IMR-90 (cell line): ENCODE measurements at regions not wholly inside any gene's neighbourhood (a gene's known extent, or its start where the extent isn't known, plus 50 kb on each side); places are given as distances from the start of the nearest gene placed in this dataset.

Source experiments
- ATAC-seq: fragments of 200-7000 bp; cut with Tn5 transposase; 2 replicates; pipeline ENCODE4 v1.9.1; 2020; ENCODE audit warnings: low read depth, mild to moderate bottlenecking, moderate library complexity
- BruUV-seq: library from RNA; stranded (reverse); fragments of 400-500 nt; replicated peaks from 2 replicates; lab custom pipeline; 2021; lab: Mats Ljungman, UMichigan
- CTCF ChIA-PET: fragments of 300-600 bp; formaldehyde crosslinking; extraction: SDS; loops from one replicate; lab custom pipeline; 2021; ENCODE audit warnings: antibody characterized with exemption; lab: Yijun Ruan, JAX
- POLR2A ChIA-PET: fragments of 300-600 bp; sonication (Branson Sonifier 250); formaldehyde crosslinking; loops from one replicate; lab custom pipeline; 2022; ENCODE audit warnings: antibody characterized with exemption; ENCODE audit not compliant: unreplicated experiment; lab: Charles Lee
- DNase-seq: peaks from one replicate; pipeline ENCODE4 v3.0.0; 2013
- H2AFZ ChIP-seq: replicated peaks from 2 replicates; pipeline ENCODE3; 2013; ENCODE audit warnings: low read length, mild to moderate bottlenecking; ENCODE audit not compliant: poor library complexity
- H2AK5ac ChIP-seq: 2 replicates; pipeline ENCODE4 v1.6.1; 2013; ENCODE audit warnings: low read depth, low read length, inconsistent platforms
- H2AK9ac ChIP-seq: replicated peaks from 2 replicates; pipeline ENCODE3; 2013; ENCODE audit warnings: mild to moderate bottlenecking, low read depth, low read length, moderate library complexity; ENCODE audit not compliant: poor library complexity
- H2BK120ac ChIP-seq: 2 replicates; pipeline ENCODE4 v1.6.1; 2013; ENCODE audit warnings: low read depth, low read length, inconsistent platforms
- H2BK15ac ChIP-seq: 3 replicates; pipeline ENCODE4 v1.6.1; 2013; ENCODE audit warnings: low read depth, low read length, inconsistent platforms
- H2BK20ac ChIP-seq: 2 replicates; pipeline ENCODE4 v1.6.1; 2013; ENCODE audit warnings: low read depth, mild to moderate bottlenecking, inconsistent platforms, low read length, moderate library complexity
- H2BK5ac ChIP-seq: 2 replicates; pipeline ENCODE4 v1.6.1; 2013; ENCODE audit warnings: mild to moderate bottlenecking, low read depth, low read length, inconsistent platforms; ENCODE audit not compliant: poor library complexity, severe bottlenecking
- H3K14ac ChIP-seq: replicated peaks from 2 replicates; pipeline ENCODE4 v1.6.1; 2013; ENCODE audit warnings: low read depth, low read length, inconsistent platforms
- H3K18ac ChIP-seq: 2 replicates; pipeline ENCODE4 v1.6.1; 2013; ENCODE audit warnings: low read depth, low read length, control low read depth
- H3K23ac ChIP-seq: 2 replicates; pipeline ENCODE4 v1.6.1; 2013; ENCODE audit warnings: low read depth, low read length, inconsistent platforms
- H3K27ac ChIP-seq: 2 replicates; pipeline ENCODE4 v1.5.1; 2013; ENCODE audit warnings: mild to moderate bottlenecking, control low read depth, low read length; ENCODE audit not compliant: insufficient read depth
- H3K27me3 ChIP-seq: 2 replicates; pipeline ENCODE4 v1.6.1; 2013; ENCODE audit warnings: low read length; ENCODE audit not compliant: control insufficient read depth, insufficient read depth
- H3K36me3 ChIP-seq: 2 replicates; pipeline ENCODE4 v1.6.1; 2013; ENCODE audit warnings: low read length, mixed read lengths; ENCODE audit not compliant: control insufficient read depth, insufficient read depth
- H3K4ac ChIP-seq: 2 replicates; pipeline ENCODE4 v1.6.1; 2013; ENCODE audit warnings: low read depth, low read length, inconsistent platforms
- H3K4me1 ChIP-seq: 2 replicates; pipeline ENCODE4 v1.6.1; 2013; ENCODE audit warnings: low read length, mixed read lengths; ENCODE audit not compliant: control insufficient read depth, insufficient read depth
- H3K4me2 ChIP-seq: 2 replicates; pipeline ENCODE4 v1.6.1; 2013; ENCODE audit warnings: low read depth, mild to moderate bottlenecking, control low read depth, low read length, moderate library complexity
- H3K4me3 ChIP-seq: 2 replicates; pipeline ENCODE4 v1.5.1; 2013; ENCODE audit warnings: low read depth, mild to moderate bottlenecking, control low read depth, low read length, moderate library complexity; ENCODE audit not compliant: insufficient read depth
- H3K56ac ChIP-seq: 2 replicates; pipeline ENCODE4 v1.6.1; 2013; ENCODE audit warnings: low read length, inconsistent platforms; ENCODE audit not compliant: insufficient read depth; ENCODE audit errors: extremely low read depth
- H3K79me1 ChIP-seq, 2 experiments: 2 replicates each; pipeline ENCODE4 v1.6.1; 2013; ENCODE audit warnings: low read length in 2 of 2, inconsistent platforms in 1 of 2, low read depth in 1 of 2
- H3K9ac ChIP-seq: 2 replicates; pipeline ENCODE4 v1.6.1; 2013; ENCODE audit warnings: low read depth, low read length, control low read depth
- H3K9me1 ChIP-seq: 2 replicates; pipeline ENCODE4 v1.6.1; 2013; ENCODE audit warnings: low read length, inconsistent platforms; ENCODE audit not compliant: insufficient read depth
- H3K9me3 ChIP-seq: 2 replicates; pipeline ENCODE4 v1.6.1; 2013; ENCODE audit warnings: low read length; ENCODE audit not compliant: control insufficient read depth, insufficient read depth
- H4K20me1 ChIP-seq: 2 replicates; pipeline ENCODE4 v1.6.1; 2013; ENCODE audit warnings: low read length, inconsistent platforms; ENCODE audit not compliant: insufficient read depth
- H4K5ac ChIP-seq: 2 replicates; pipeline ENCODE4 v1.6.1; 2013; ENCODE audit warnings: mild to moderate bottlenecking, low read depth, low read length, control low read depth
- H4K8ac ChIP-seq, 2 experiments: 2 replicates each; pipeline ENCODE4 v1.6.1; 2013; ENCODE audit warnings: low read depth in 2 of 2, low read length in 2 of 2, control low read depth in 1 of 2, inconsistent platforms in 1 of 2
- H4K91ac ChIP-seq: 2 replicates; pipeline ENCODE4 v1.6.1; 2013; ENCODE audit warnings: low read depth, low read length, inconsistent platforms; ENCODE audit not compliant: insufficient read depth
- BHLHE40 ChIP-seq: fragments of 150-350 bp; IDR thresholded peaks from 2 replicates; pipeline ENCODE4 v1.6.1; 2016; ENCODE audit warnings: mild to moderate bottlenecking, low read depth, low read length
- CEBPB ChIP-seq: IDR thresholded peaks from 2 replicates; pipeline ENCODE4 v1.6.1; 2012; ENCODE audit warnings: low read depth, low read length, improper control_type of control experiment
- CHD1 ChIP-seq: IDR thresholded peaks from 2 replicates; pipeline ENCODE4 v1.6.1; 2012; ENCODE audit warnings: low read depth, low read length, improper control_type of control experiment
- CTCF ChIP-seq: conservative IDR thresholded peaks from 2 replicates; pipeline ENCODE4 v1.5.1; 2012; ENCODE audit warnings: mild to moderate bottlenecking, low read depth, low read length, improper control_type of control experiment
- FOS ChIP-seq: fragments of 150-350 bp; IDR thresholded peaks from 2 replicates; pipeline ENCODE4 v1.6.1; 2016; ENCODE audit warnings: low read depth, low read length
- MAFK ChIP-seq: IDR thresholded peaks from 2 replicates; pipeline ENCODE4 v1.6.1; 2012; ENCODE audit warnings: low read depth, low read length, improper control_type of control experiment
- MAZ ChIP-seq: IDR thresholded peaks from 2 replicates; pipeline ENCODE4 v1.6.1; 2012; ENCODE audit warnings: low read depth, mild to moderate bottlenecking, low read length, improper control_type of control experiment, moderate library complexity, borderline replicate concordance
- MXI1 ChIP-seq: IDR thresholded peaks from 2 replicates; pipeline ENCODE4 v1.6.1; 2012; ENCODE audit warnings: low read depth, mild to moderate bottlenecking, low read length, moderate library complexity, borderline replicate concordance
- NFE2L2 ChIP-seq: fragments of 150-350 bp; IDR thresholded peaks from 2 replicates; pipeline ENCODE4 v1.6.1; 2016; ENCODE audit warnings: low read depth, mild to moderate bottlenecking, low read length
- POLR2A ChIP-seq: IDR thresholded peaks from 2 replicates; pipeline ENCODE4 v1.6.1; 2012; ENCODE audit warnings: mild to moderate bottlenecking, low read depth, low read length
- RAD21 ChIP-seq: IDR thresholded peaks from 2 replicates; pipeline ENCODE4 v1.6.1; 2012; ENCODE audit warnings: low read length, improper control_type of control experiment
- RCOR1 ChIP-seq: IDR thresholded peaks from 2 replicates; pipeline ENCODE4 v1.6.1; 2012; ENCODE audit warnings: mild to moderate bottlenecking, low read length, improper control_type of control experiment; ENCODE audit not compliant: insufficient replicate concordance
- RFX5 ChIP-seq: IDR thresholded peaks from 2 replicates; pipeline ENCODE4 v1.8.0; 2012; ENCODE audit warnings: low read depth, mild to moderate bottlenecking, low read length, moderate library complexity
- SMC3 ChIP-seq: fragments of 150-350 bp; IDR thresholded peaks from 2 replicates; pipeline ENCODE4 v1.6.1; 2016; ENCODE audit warnings: low read depth, mild to moderate bottlenecking, antibody characterized with exemption, low read length, moderate library complexity
- USF2 ChIP-seq: fragments of 150-350 bp; IDR thresholded peaks from 2 replicates; pipeline ENCODE4 v1.6.1; 2017; ENCODE audit warnings: mild to moderate bottlenecking, antibody characterized with exemption, low read length, low read depth
- WGBS, 2 experiments: methylation state at CpG; one replicate each; pipeline versions ENCODE4 v1.1.5 to v1.1.7; 2013; ENCODE audit warnings: missing lambda C conversion rate in 2 of 2; ENCODE audit not compliant: insufficient read length in 1 of 2; ENCODE audit errors: extremely low coverage in 2 of 2; 5-methylcytosine and 5-hydroxymethylcytosine counted together
- dilution Hi-C: fragments of 300-500 bp; cut with HindIII; formaldehyde crosslinking; loops from one replicate; pipeline ENCODE4 v1.14.3; 2018; ENCODE audit warnings: low sequenced_read_pairs; ENCODE audit not compliant: unreplicated experiment
- in situ Hi-C: fragments of 300-500 bp; cut with MboI; formaldehyde crosslinking; loops from 3 replicates; pipeline ENCODE4 v1.14.3; 2019; ENCODE audit warnings: low sequenced_read_pairs, inconsistent platforms, mixed read lengths
- intact Hi-C: fragments of 100-400 bp; cut with micrococcal nuclease; formaldehyde crosslinking; loops from 2 replicates; pipeline ENCODE4 v1.10.0; 2022
- TF ChIP-seq, protein P1 (sequence below): fragments of 150-350 bp; IDR thresholded peaks from 2 replicates; pipeline ENCODE4 v1.6.1; 2016; ENCODE audit warnings: low read depth, mild to moderate bottlenecking, low read length, moderate library complexity, borderline replicate concordance

GRCh38 chr6:138557147-138557546 lies 57.9 kb upstream of the NHSL1 start:
- H3K4me1 ChIP-seq = peaks cover 7% of the 10 kb centered on the region
- no peak for TF ChIP-seq RFX5
- no peak for TF ChIP-seq POLR2A
- no peak for TF ChIP-seq RAD21
- TF ChIP-seq, protein P1, sequence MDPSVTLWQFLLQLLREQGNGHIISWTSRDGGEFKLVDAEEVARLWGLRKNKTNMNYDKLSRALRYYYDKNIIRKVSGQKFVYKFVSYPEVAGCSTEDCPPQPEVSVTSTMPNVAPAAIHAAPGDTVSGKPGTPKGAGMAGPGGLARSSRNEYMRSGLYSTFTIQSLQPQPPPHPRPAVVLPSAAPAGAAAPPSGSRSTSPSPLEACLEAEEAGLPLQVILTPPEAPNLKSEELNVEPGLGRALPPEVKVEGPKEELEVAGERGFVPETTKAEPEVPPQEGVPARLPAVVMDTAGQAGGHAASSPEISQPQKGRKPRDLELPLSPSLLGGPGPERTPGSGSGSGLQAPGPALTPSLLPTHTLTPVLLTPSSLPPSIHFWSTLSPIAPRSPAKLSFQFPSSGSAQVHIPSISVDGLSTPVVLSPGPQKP = no peak
- TF ChIP-seq USF2 = no peak
- no peak for TF ChIP-seq NFE2L2
- TF ChIP-seq MXI1 = no peak
- TF ChIP-seq MAZ = no peak
- TF ChIP-seq CTCF = no peak
- TF ChIP-seq FOS = no peak
- TF ChIP-seq MAFK = no peak
- no peak for TF ChIP-seq CHD1
- TF ChIP-seq RCOR1 = no peak
- no peak for TF ChIP-seq CEBPB
- no peak for TF ChIP-seq BHLHE40
- no peak for TF ChIP-seq SMC3

More at GRCh38 chr6:138557147-138557546, 57.9 kb upstream of the NHSL1 start:
- Histone ChIP-seq H4K91ac (no peak overlapping the region), H3K23ac (no peak overlapping the region), H3K14ac (no peak overlapping the region), H2AK5ac (0 out of 2 replicates have a peak overlapping the region, but pooled peaks have one; percentile 3), H3K56ac (no peak overlapping the region), H3K4me2 (no peak overlapping the region), H3K18ac (no peak overlapping the region), H2BK20ac (no peak overlapping the region), H2AFZ (no peak overlapping the region), H3K36me3 (no peaks in the 10 kb centered on the region), H3K9ac (no peak overlapping the region), H3K79me1 (peaks cover 33 to 64% of the 10 kb centered on the region in 2 experiments), H2BK120ac (no peak overlapping the region; the same call in 1 of the 2 replicates), H3K4me3 (no peak overlapping the region), H3K4ac (peak overlapping the region; percentile 30; the same call in 1 of the 2 replicates), H3K9me1 (peaks cover 8% of the 10 kb centered on the region), H3K27me3 (no peaks in the 10 kb centered on the region), H4K5ac (no peak overlapping the region), H3K27ac (no peak overlapping the region), H4K8ac (no peak overlapping the region), H2BK15ac (no peak overlapping the region), H2BK5ac (no peak overlapping the region), H2AK9ac (no peak overlapping the region), H4K20me1 (no peaks in the 10 kb centered on the region), H3K9me3 (no peaks in the 10 kb centered on the region)
- DNase-seq = no peak
- no peak for ATAC-seq
- POLR2A ChIA-PET = no interaction called here
- intact Hi-C loops (no loop called here), in situ Hi-C loops (no loop called here), dilution Hi-C loops (no loop called here)
- no TSS peak for BruUV-seq
- CTCF ChIA-PET = no interaction called here
- WGBS, 2 experiments = 100% methylated on average over 2 of the region's 5 CpGs; no CpG with 5 or more reads in 1 of the 2 experiments
